DMS114 treated with DMSO at 0.1 percent for 48 hours (cell line): ENCODE measurements at regions not wholly inside any gene's neighbourhood (a gene's known extent, or its start where the extent isn't known, plus 50 kb on each side); places are given as distances from the start of the nearest gene placed in this dataset.

Source experiments
- DNase-seq: peaks from one replicate; lab custom pipeline; 2025; ENCODE audit not compliant: unreplicated experiment; lab: John Stamatoyannopoulos, UW

- no peak for DNase-seq
These were observed 172.6 kb upstream of the PRPS1L1 start for GRCh38 chr7:18200266-18200665.

- no peak for DNase-seq
These were observed 173.2 kb upstream of the PRPS1L1 start for GRCh38 chr7:18200855-18201254.

GRCh38 chr7:18201350-18201749, 173.7 kb upstream of the PRPS1L1 start:
- DNase-seq: no peak

- no peak for DNase-seq
These were observed 174.8 kb upstream of the PRPS1L1 start for GRCh38 chr7:18202315-18203045.

- DNase-seq: no peak
These were observed 178.7 kb upstream of the PRPS1L1 start for GRCh38 chr7:18206331-18206730.

GRCh38 chr7:18208921-18209320, 181.3 kb upstream of the PRPS1L1 start:
- DNase-seq: no peak

GRCh38 chr7:18210377-18210776, 182.7 kb upstream of the PRPS1L1 start:
- DNase-seq: no peak

- DNase-seq: no peak
These were observed 183.1 kb upstream of the PRPS1L1 start for GRCh38 chr7:18210788-18211187.

GRCh38 chr7:18212308-18212707, 184.7 kb upstream of the PRPS1L1 start:
- DNase-seq: no peak

- DNase-seq: no peak
These were observed 185.1 kb upstream of the PRPS1L1 start for GRCh38 chr7:18212758-18213157.

- DNase-seq: no peak
These were observed 186.0 kb upstream of the PRPS1L1 start for GRCh38 chr7:18213652-18214051.

- no peak for DNase-seq
These were observed 188.6 kb upstream of the PRPS1L1 start for GRCh38 chr7:18216270-18216669.

- no peak for DNase-seq
These were observed 194.0 kb upstream of the PRPS1L1 start for GRCh38 chr7:18221377-18222293.

GRCh38 chr7:18222636-18223035, 195.0 kb upstream of the PRPS1L1 start:
- no peak for DNase-seq

- no peak for DNase-seq
These were observed 196.5 kb upstream of the PRPS1L1 start for GRCh38 chr7:18224138-18224537.

GRCh38 chr7:18225067-18225466, 197.4 kb upstream of the PRPS1L1 start:
- DNase-seq: no peak

- no peak for DNase-seq
These were observed 199.0 kb upstream of the PRPS1L1 start for GRCh38 chr7:18226598-18226997.

- no peak for DNase-seq
These were observed 201.0 kb upstream of the PRPS1L1 start for GRCh38 chr7:18228686-18229085.

GRCh38 chr7:18230271-18230670, 202.6 kb upstream of the PRPS1L1 start:
- no peak for DNase-seq

GRCh38 chr7:18231854-18232253, 204.2 kb upstream of the PRPS1L1 start:
- DNase-seq: no peak

GRCh38 chr7:18234519-18234918, 206.9 kb upstream of the PRPS1L1 start:
- no peak for DNase-seq

- DNase-seq: no peak
These were observed 208.2 kb upstream of the PRPS1L1 start for GRCh38 chr7:18235819-18236218.
